Common myeloid progenitor, CD34-positive (primary cell): ENCODE measurements at regions not wholly inside any gene's neighbourhood (a gene's known extent, or its start where the extent isn't known, plus 50 kb on each side); places are given as distances from the start of the nearest gene placed in this dataset.
"Not testable (repeated sequence)": the region's sequence is repeated elsewhere in the genome, so short reads cannot be mapped to it uniquely, and the experiment has no call there.

Experiments
- CTCF ChIA-PET: fragments of 350-600 bp; sonication (Branson Sonifier 250); formaldehyde crosslinking; loops from one replicate; lab custom pipeline; 2021; ENCODE audit warnings: antibody characterized with exemption; lab: Charles Lee
- POLR2A ChIA-PET: fragments of 350-600 bp; sonication (Branson Sonifier 250); formaldehyde crosslinking; loops from one replicate; lab custom pipeline; 2021; ENCODE audit warnings: antibody characterized with exemption; lab: Charles Lee
- DNase-seq, 3 donors: peaks; one replicate each; pipeline versions ENCODE4 v3.0.0 to v3.0.0-alpha.2; 2013
- H3K27ac ChIP-seq, 2 experiments: 1 replicate in 1 of 2; 2 replicates in 1 of 2; pipeline ENCODE4 v1.7.0; 2013; ENCODE audit warnings: inconsistent platforms in 2 of 2, low read length in 2 of 2, mild to moderate bottlenecking in 2 of 2, low read depth in 1 of 2, moderate library complexity in 1 of 2; ENCODE audit not compliant: severe bottlenecking in 2 of 2, insufficient read depth in 1 of 2, poor library complexity in 1 of 2
- H3K27me3 ChIP-seq, 5 experiments: replicated peaks in 2 of 5; 1 replicate in 3 of 5; 2 replicates in 2 of 5; pipeline versions ENCODE4 v1.6.1 to v1.7.0; 2013; ENCODE audit warnings: low read length in 4 of 5, mild to moderate bottlenecking in 2 of 5, moderate library complexity in 2 of 5, inconsistent platforms in 1 of 5; ENCODE audit not compliant: insufficient read depth in 5 of 5, control insufficient read depth in 4 of 5
- H3K36me3 ChIP-seq, 4 experiments: 1 replicate in 2 of 4; 2 replicates in 2 of 4; pipeline versions ENCODE4 v1.6.1 to v1.7.0; 2013; ENCODE audit warnings: low read length in 3 of 4, control low read depth in 1 of 4, mild to moderate bottlenecking in 1 of 4; ENCODE audit not compliant: control insufficient read depth in 4 of 4, insufficient read depth in 4 of 4
- H3K4me1 ChIP-seq, 4 experiments: 1 replicate in 3 of 4; 2 replicates in 1 of 4; pipeline versions ENCODE4 v1.6.1 to v1.7.1; 2013; ENCODE audit warnings: low read length in 3 of 4, mild to moderate bottlenecking in 3 of 4, control low read depth in 1 of 4, inconsistent platforms in 1 of 4, moderate library complexity in 1 of 4; ENCODE audit not compliant: control insufficient read depth in 4 of 4, insufficient read depth in 4 of 4; ENCODE audit errors: control extremely low read depth in 1 of 4
- H3K4me3 ChIP-seq, 7 experiments: 1 replicate in 4 of 7; 2 replicates in 3 of 7; pipeline versions ENCODE4 v1.5.1 to v1.7.0; 2013; ENCODE audit warnings: mild to moderate bottlenecking in 7 of 7, low read length in 6 of 7, moderate library complexity in 6 of 7, inconsistent platforms in 2 of 7, low read depth in 2 of 7, control low read depth in 1 of 7; ENCODE audit not compliant: insufficient read depth in 4 of 7, control insufficient read depth in 1 of 7; ENCODE audit errors: extremely low read depth in 1 of 7
- H3K9me3 ChIP-seq, 5 experiments: 1 replicate in 4 of 5; 2 replicates in 1 of 5; pipeline versions ENCODE4 v1.6.1 to v1.7.1; 2013; ENCODE audit warnings: low read length in 4 of 5, mild to moderate bottlenecking in 2 of 5, inconsistent platforms in 1 of 5, low read depth in 1 of 5, moderate library complexity in 1 of 5; ENCODE audit not compliant: control insufficient read depth in 4 of 5, insufficient read depth in 2 of 5; ENCODE audit errors: control extremely low read depth in 1 of 5
- WGBS: methylation state at CpG from one replicate; pipeline ENCODE4 v1.1.5; 2013; ENCODE audit not compliant: insufficient coverage; 5-methylcytosine and 5-hydroxymethylcytosine counted together

DNA sequence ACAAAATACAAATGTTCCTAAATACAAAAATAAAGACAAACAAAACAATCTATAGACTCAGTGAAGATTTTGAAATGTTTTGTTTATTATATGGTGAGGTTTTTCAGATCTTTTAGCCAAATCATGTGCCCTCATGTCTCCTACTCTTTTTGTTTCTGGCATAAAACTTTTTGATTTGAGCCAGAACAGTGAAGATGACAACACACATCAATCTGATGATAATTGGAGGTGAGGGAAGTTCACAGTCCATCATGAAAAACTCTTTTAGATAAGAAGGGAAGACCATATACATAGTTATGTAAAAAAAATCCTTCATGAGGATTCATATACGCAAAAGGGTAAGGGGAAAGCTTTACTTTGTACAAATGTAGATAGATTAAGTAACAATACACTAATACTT is 75.1 kb upstream of the OSBPL11 start:
- CTCF ChIA-PET: no interaction called here
- POLR2A ChIA-PET: no interaction called here

GRCh38 chr3:125670945-125671344 is 75.6 kb upstream of the OSBPL11 start:
- DNase-seq: no peak
- POLR2A ChIA-PET: no interaction called here

More for the DNA sequence above, 75.1 kb upstream of the OSBPL11 start:
- H3K27me3 ChIP-seq: no peaks in the 10 kb centered on the region
- DNase-seq: no peak
- no CpG with 5 or more reads among the region's 1 CpG for WGBS
- H3K36me3 ChIP-seq: no peaks in the 10 kb centered on the region
- no peaks in the 10 kb centered on the region for H3K9me3 ChIP-seq
- H3K27ac ChIP-seq: no peak overlapping the region
- no peaks in the 10 kb centered on the region for H3K4me1 ChIP-seq
- no peak overlapping the region for H3K4me3 ChIP-seq

GRCh38 chr3:125671461-125672243 is 76.4 kb upstream of the OSBPL11 start:
- H3K27me3 ChIP-seq: no peaks in the 10 kb centered on the region

More at GRCh38 chr3:125670945-125671344, 75.6 kb upstream of the OSBPL11 start:
- no peaks in the 10 kb centered on the region for H3K9me3 ChIP-seq
- H3K27ac ChIP-seq: no peak overlapping the region
- no peak overlapping the region for H3K4me3 ChIP-seq
- CTCF ChIA-PET: no interaction called here
- H3K36me3 ChIP-seq: no peaks in the 10 kb centered on the region
- WGBS: 100% methylated on average over 1 of the region's 4 CpGs
- no peaks in the 10 kb centered on the region for H3K4me1 ChIP-seq
- H3K27me3 ChIP-seq: no peaks in the 10 kb centered on the region

GRCh38 chr3:125675791-125676190 is 80.5 kb upstream of the OSBPL11 start:
- WGBS: 100% methylated on average over 3 of the region's 4 CpGs
- H3K27me3 ChIP-seq: no peaks in the 10 kb centered on the region
- DNase-seq: no peak
- H3K4me3 ChIP-seq: no peak overlapping the region
- H3K9me3 ChIP-seq: no peaks in the 10 kb centered on the region
- no peak overlapping the region for H3K27ac ChIP-seq
- H3K4me1 ChIP-seq: no peaks in the 10 kb centered on the region
- POLR2A ChIA-PET: no interaction called here
- CTCF ChIA-PET: no interaction called here
- H3K36me3 ChIP-seq: no peaks in the 10 kb centered on the region

More at GRCh38 chr3:125671461-125672243, 76.4 kb upstream of the OSBPL11 start:
- Histone ChIP-seq H3K4me1 (no peaks in the 10 kb centered on the region), H3K36me3 (no peaks in the 10 kb centered on the region), H3K9me3 (no peaks in the 10 kb centered on the region), H3K27ac (no peak overlapping the region), H3K4me3 (no peak overlapping the region)
- ChIA-PET CTCF (interaction anchor here (0.6 kb wide), 1 partner anchor 90 kb away, joined by 5 read pairs; no protein-coding TSS in a partner anchor), POLR2A (no interaction called here)
- DNase-seq: no peak
- 93% methylated on average over 36 of the region's 39 CpGs for WGBS

DNA sequence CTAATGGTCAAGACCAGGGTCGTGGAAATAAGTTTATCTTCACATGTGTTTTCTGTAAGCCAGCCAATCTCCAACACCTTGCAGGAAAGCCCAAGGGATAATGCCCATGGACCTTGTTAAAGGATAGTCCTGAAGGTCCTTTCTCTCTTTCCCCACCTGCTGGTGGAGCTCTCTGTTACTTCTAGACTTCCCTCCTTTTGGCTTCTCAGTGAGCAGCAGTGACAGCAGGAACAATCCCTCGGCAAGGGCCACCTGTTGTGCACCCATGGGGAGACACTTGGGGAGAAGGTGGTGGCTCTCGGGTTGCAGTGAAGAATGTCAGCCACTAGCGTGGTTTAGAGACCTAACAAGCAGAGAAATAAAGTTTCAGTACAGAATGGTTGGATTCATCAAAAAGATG is 84.0 kb upstream of the OSBPL11 start:
- Histone ChIP-seq H3K4me3 (no peak overlapping the region), H3K9me3 (no peaks in the 10 kb centered on the region)

DNA sequence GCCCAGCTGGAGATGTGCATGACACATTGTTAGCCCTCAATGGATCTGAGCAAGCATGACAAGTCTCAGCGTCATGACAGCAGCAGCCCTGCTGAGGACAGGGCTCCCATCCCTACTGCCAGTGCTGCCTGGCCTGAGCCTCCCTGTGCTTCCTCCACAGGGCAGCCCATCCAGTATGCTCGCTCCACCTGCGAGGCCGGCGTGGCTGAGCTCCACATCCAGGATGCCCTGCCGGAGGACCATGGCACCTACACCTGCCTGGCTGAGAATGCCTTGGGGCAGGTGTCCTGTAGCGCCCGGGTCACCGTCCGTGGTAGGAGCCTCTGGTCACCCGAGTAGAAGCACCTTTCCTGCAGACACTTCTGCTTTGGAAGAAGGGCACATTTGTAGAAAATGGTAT is 85.8 kb upstream of the OSBPL11 start:
- peaks cover 0 to 2% (median 0%) of the 10 kb centered on the region in 5 experiments for H3K27me3 ChIP-seq
- no peaks in the 10 kb centered on the region for H3K9me3 ChIP-seq
- DNase-seq: no peak
- ChIA-PET POLR2A (no interaction called here), CTCF (no interaction called here)
- no peaks in the 10 kb centered on the region for H3K36me3 ChIP-seq
- no peaks in the 10 kb centered on the region for H3K4me1 ChIP-seq
- WGBS: 98% methylated on average over 9 of the region's 11 CpGs
- H3K27ac ChIP-seq: no peak overlapping the region
- no peak overlapping the region for H3K4me3 ChIP-seq

More for the DNA sequence above, 84.0 kb upstream of the OSBPL11 start:
- no peak for DNase-seq
- Histone ChIP-seq H3K27me3 (peaks cover 0 to 2% (median 0%) of the 10 kb centered on the region in 5 experiments), H3K4me1 (no peaks in the 10 kb centered on the region), H3K36me3 (no peaks in the 10 kb centered on the region), H3K27ac (no peak overlapping the region)
- ChIA-PET CTCF (no interaction called here), POLR2A (no interaction called here)
- 82% methylated on average over 2 of the region's 4 CpGs for WGBS

- H3K4me3 ChIP-seq, DNase-seq, H3K27ac ChIP-seq, H3K9me3 ChIP-seq, H3K27me3 ChIP-seq, CTCF ChIA-PET, H3K4me1 ChIP-seq, H3K36me3 ChIP-seq, POLR2A ChIA-PET: not testable (repeated sequence)
- 100% methylated on average over 1 of the region's 5 CpGs for whole genome bisulfite sequencing
Observed at GRCh38 chr3:125681906-125682305, 86.6 kb upstream of the OSBPL11 start.
